ENCODE measurements at regions not wholly inside any gene's neighbourhood (a gene's known extent, or its start where the extent isn't known, plus 50 kb on each side); places are given as distances from the start of the nearest gene placed in this dataset.

DNA sequence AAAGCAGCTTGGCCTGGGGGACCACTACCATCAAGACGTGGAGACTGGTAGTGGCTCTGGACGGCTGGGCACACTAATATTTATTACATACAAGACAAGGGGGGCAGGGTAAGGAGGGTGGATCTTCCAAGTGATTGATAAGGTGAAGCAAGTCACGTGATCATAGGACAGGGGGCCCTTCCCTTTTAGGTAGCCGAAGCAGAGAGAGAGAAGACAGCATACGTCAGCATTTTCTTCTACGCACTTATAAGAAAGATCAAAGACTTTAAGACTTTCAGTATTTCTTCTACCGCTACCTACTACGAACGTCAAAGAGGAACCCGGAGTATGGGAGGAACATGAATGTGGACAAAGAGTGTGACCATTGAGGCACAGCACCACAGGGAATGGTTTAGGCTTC lies 307.9 kb downstream of the RPIA start:
- Histone ChIP-seq H3K9ac (ENCODE audit: extremely low read depth, insufficient read length, low read length) (no peak overlapping the region), H3T11ph (ENCODE audit: low read length) (no peak overlapping the region), H3K56ac (ENCODE audit: insufficient read length, low read depth, low read length) (no peak overlapping the region), H4K20me1 (ENCODE audit: control insufficient read depth, insufficient read depth, insufficient read length) (no peaks in the 10 kb centered on the region), H2BK5ac (ENCODE audit: insufficient read length, low read length) (no peak overlapping the region), H3K14ac (ENCODE audit: insufficient read depth, low read length) (no peak overlapping the region), H3K18ac (ENCODE audit: insufficient read length, low read depth, low read length) (no peak overlapping the region), H3K27me3 (ENCODE audit: insufficient read depth, low read length) (no peaks in the 10 kb centered on the region; the same call in 1 of the 2 replicates), H3K23me2 (ENCODE audit: insufficient read length, low read depth, low read length, poor library complexity, severe bottlenecking) (no peaks in the 10 kb centered on the region), H2BK12ac (ENCODE audit: insufficient read length, low read depth, low read length) (no peak overlapping the region), H3K79me1 (ENCODE audit: insufficient read depth, low read depth, low read length, poor library complexity, severe bottlenecking) (no peaks in the 10 kb centered on the region), H3K9me3 (ENCODE audit: control insufficient read depth, low read depth, low read length) (peaks cover 7% of the 10 kb centered on the region), H2AK5ac (ENCODE audit: insufficient read length, low read length) (no peak overlapping the region), H2AFZ (ENCODE audit: low read length) (no peak overlapping the region), H3K79me2 (ENCODE audit: insufficient read depth, low read length) (no peaks in the 10 kb centered on the region), H3K4me1 (ENCODE audit: insufficient read depth, low read length) (no peaks in the 10 kb centered on the region), H4K5ac (ENCODE audit: insufficient read length, low read depth, low read length) (no peak overlapping the region), H4K8ac (replicated peaks; ENCODE audit: insufficient read length, low read depth, low read length) (no peak overlapping the region), H3K4ac (ENCODE audit: low read depth, low read length) (no peak overlapping the region), H3K23ac (ENCODE audit: insufficient read length, low read depth, low read length) (no peak overlapping the region), H2BK15ac (ENCODE audit: low read depth, low read length) (no peak overlapping the region), H2BK120ac (ENCODE audit: low read depth, low read length, poor library complexity, severe bottlenecking) (no peak overlapping the region), H3K4me2 (ENCODE audit: insufficient read depth, insufficient read length, low read length) (no peak overlapping the region), H3K27ac (ENCODE audit: insufficient read length, low read depth, low read length) (no peak overlapping the region), H2BK20ac (ENCODE audit: low read depth, low read length, poor library complexity, severe bottlenecking) (no peak overlapping the region), H4K91ac (ENCODE audit: insufficient read length, low read depth, low read length) (no peak overlapping the region)
- H3K27ac Mint-ChIP-seq: no peak overlapping the region
- no peak for DNase-seq
- TF ChIP-seq, protein P1, sequence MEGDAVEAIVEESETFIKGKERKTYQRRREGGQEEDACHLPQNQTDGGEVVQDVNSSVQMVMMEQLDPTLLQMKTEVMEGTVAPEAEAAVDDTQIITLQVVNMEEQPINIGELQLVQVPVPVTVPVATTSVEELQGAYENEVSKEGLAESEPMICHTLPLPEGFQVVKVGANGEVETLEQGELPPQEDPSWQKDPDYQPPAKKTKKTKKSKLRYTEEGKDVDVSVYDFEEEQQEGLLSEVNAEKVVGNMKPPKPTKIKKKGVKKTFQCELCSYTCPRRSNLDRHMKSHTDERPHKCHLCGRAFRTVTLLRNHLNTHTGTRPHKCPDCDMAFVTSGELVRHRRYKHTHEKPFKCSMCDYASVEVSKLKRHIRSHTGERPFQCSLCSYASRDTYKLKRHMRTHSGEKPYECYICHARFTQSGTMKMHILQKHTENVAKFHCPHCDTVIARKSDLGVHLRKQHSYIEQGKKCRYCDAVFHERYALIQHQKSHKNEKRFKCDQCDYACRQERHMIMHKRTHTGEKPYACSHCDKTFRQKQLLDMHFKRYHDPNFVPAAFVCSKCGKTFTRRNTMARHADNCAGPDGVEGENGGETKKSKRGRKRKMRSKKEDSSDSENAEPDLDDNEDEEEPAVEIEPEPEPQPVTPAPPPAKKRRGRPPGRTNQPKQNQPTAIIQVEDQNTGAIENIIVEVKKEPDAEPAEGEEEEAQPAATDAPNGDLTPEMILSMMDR (conservative IDR thresholded peaks at IDR 0.05): no peak
- peaks cover 2% of the 10 kb centered on the region for H3K27me3 Mint-ChIP-seq (ENCODE audit: low read depth)
- peaks cover 53 to 72% of the 10 kb centered on the region in 2 experiments for H3K9me3 Mint-ChIP-seq
- WGBS (ENCODE audit: extremely low coverage, insufficient read length, low lambda C conversion rate): no CpG with 5 or more reads among the region's 10 CpGs
- H3K4me3 Mint-ChIP-seq: no peak overlapping the region
- peaks cover 0 to 14% (median 0%) of the 10 kb centered on the region in 3 experiments; a peak in 4 of 7 replicates for H3K36me3 Mint-ChIP-seq (ENCODE audit: insufficient read depth in 1 of 3, low read depth in 3 of 3)
- H3K4me1 Mint-ChIP-seq: no peaks in the 10 kb centered on the region
